Trophoblast cell (in vitro differentiated cells and primary cell): ENCODE measurements at regions not wholly inside any gene's neighbourhood (a gene's known extent, or its start where the extent isn't known, plus 50 kb on each side); places are given as distances from the start of the nearest gene placed in this dataset.

Experiments
- DNase-seq, 2 donors: peaks; one replicate each; pipeline ENCODE4 v3.0.0-alpha.2; 2016
- H2AFZ ChIP-seq: 2 replicates; pipeline ENCODE4 v1.6.1; 2013; ENCODE audit warnings: low read length, moderate library complexity, mild to moderate bottlenecking; ENCODE audit not compliant: insufficient read depth, poor library complexity
- H2AK5ac ChIP-seq: 2 replicates; pipeline ENCODE4 v1.6.1; 2013; ENCODE audit warnings: mild to moderate bottlenecking, low read length
- H2BK120ac ChIP-seq: 2 replicates; pipeline ENCODE4 v1.6.1; 2013; ENCODE audit warnings: low read length, mild to moderate bottlenecking, moderate library complexity; ENCODE audit not compliant: insufficient read depth, poor library complexity
- H2BK12ac ChIP-seq: 2 replicates; pipeline ENCODE4 v1.6.1; 2013; ENCODE audit warnings: mild to moderate bottlenecking, low read length, moderate library complexity
- H2BK5ac ChIP-seq: 2 replicates; pipeline ENCODE4 v1.6.1; 2013; ENCODE audit warnings: low read length, low read depth, moderate library complexity, mild to moderate bottlenecking; ENCODE audit not compliant: poor library complexity
- H3K14ac ChIP-seq: 2 replicates; pipeline ENCODE4 v1.6.1; 2013; ENCODE audit warnings: mild to moderate bottlenecking, low read length
- H3K18ac ChIP-seq: 2 replicates; pipeline ENCODE4 v1.6.1; 2013; ENCODE audit warnings: mild to moderate bottlenecking, low read length
- H3K23ac ChIP-seq: 2 replicates; pipeline ENCODE4 v1.6.1; 2013; ENCODE audit warnings: low read length
- H3K27ac ChIP-seq: 2 replicates; pipeline ENCODE4 v1.5.1; 2013; ENCODE audit warnings: low read depth, mild to moderate bottlenecking, inconsistent platforms, low read length, moderate library complexity
- H3K27me3 ChIP-seq: 2 replicates; pipeline ENCODE4 v1.6.1; 2013; ENCODE audit warnings: inconsistent platforms, mild to moderate bottlenecking, low read length, moderate library complexity; ENCODE audit not compliant: insufficient read depth
- H3K36me3 ChIP-seq, 2 experiments: 1 replicate in 1 of 2; 2 replicates in 1 of 2; pipeline ENCODE4 v1.6.1; 2013; ENCODE audit warnings: low read length in 2 of 2, mild to moderate bottlenecking in 2 of 2, moderate library complexity in 1 of 2; ENCODE audit not compliant: insufficient read depth in 2 of 2, control insufficient read depth in 1 of 2
- H3K4ac ChIP-seq: 2 replicates; pipeline ENCODE4 v1.6.1; 2013; ENCODE audit warnings: low read depth, mild to moderate bottlenecking, low read length, moderate library complexity
- H3K4me1 ChIP-seq, 2 experiments: 1 replicate in 1 of 2; 2 replicates in 1 of 2; pipeline ENCODE4 v1.6.1; 2013; ENCODE audit warnings: low read length in 2 of 2, mild to moderate bottlenecking in 2 of 2, moderate library complexity in 1 of 2; ENCODE audit not compliant: insufficient read depth in 2 of 2, control insufficient read depth in 1 of 2
- H3K4me2 ChIP-seq: 2 replicates; pipeline ENCODE4 v1.6.1; 2013; ENCODE audit warnings: inconsistent platforms, mild to moderate bottlenecking, low read length, moderate library complexity
- H3K4me3 ChIP-seq: 2 replicates; pipeline ENCODE4 v1.5.1; 2013; ENCODE audit warnings: mild to moderate bottlenecking, low read depth, low read length, inconsistent platforms
- H3K79me1 ChIP-seq: one replicate; pipeline ENCODE4 v1.6.1; 2013; ENCODE audit warnings: low read length
- H3K79me2 ChIP-seq: 2 replicates; pipeline ENCODE4 v1.6.1; 2013; ENCODE audit warnings: low read length, mild to moderate bottlenecking; ENCODE audit not compliant: control insufficient read depth, insufficient read depth, poor library complexity
- H3K9ac ChIP-seq: 2 replicates; pipeline ENCODE4 v1.6.1; 2013; ENCODE audit warnings: mild to moderate bottlenecking, low read length
- H3K9me3 ChIP-seq: 2 replicates; pipeline ENCODE4 v1.6.1; 2013; ENCODE audit warnings: low read depth, mild to moderate bottlenecking, control low read depth, inconsistent platforms, low read length; ENCODE audit not compliant: insufficient read depth
- H4K12ac ChIP-seq: 2 replicates; pipeline ENCODE4 v1.6.1; 2013; ENCODE audit warnings: low read depth, mild to moderate bottlenecking, low read length, moderate library complexity
- H4K8ac ChIP-seq: 2 replicates; pipeline ENCODE4 v1.6.1; 2013; ENCODE audit warnings: low read depth, mild to moderate bottlenecking, low read length, moderate library complexity
- H4K91ac ChIP-seq: one replicate; pipeline ENCODE4 v1.6.1; 2013; ENCODE audit warnings: low read depth, mild to moderate bottlenecking, low read length, moderate library complexity
- WGBS: extraction: QIAGEN DNeasy Blood & Tissue Kit; methylation state at CpG from one replicate; pipeline ENCODE4 v1.1.7; 2013; ENCODE audit warnings: missing lambda C conversion rate; ENCODE audit not compliant: insufficient read length, insufficient coverage; ENCODE audit errors: extremely low coverage; 5-methylcytosine and 5-hydroxymethylcytosine counted together

DNA sequence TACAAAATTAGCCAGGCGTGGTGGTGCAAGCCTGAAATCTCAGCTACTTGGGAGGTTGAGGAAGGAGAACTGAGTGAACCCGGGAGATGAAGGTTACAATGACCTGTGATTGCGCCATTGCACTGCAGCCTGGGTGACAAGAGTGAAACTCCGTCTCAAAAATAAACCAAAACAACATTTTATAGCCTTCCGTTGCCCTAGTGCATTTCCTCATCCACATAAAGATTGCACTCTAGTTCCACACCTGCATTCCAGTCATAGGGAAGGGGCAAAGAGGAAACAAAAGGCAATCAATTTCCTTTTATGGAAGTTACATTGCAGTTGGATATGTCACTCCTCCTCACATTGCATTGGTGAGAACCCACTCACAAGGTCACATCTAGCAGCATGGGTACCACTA, 182.7 kb upstream of the ARG1 start:
- no peak overlapping the region for H2BK12ac ChIP-seq
- no peaks in the 10 kb centered on the region for H3K79me2 ChIP-seq
- no peak for DNase-seq
- H3K4me2 ChIP-seq = no peak overlapping the region
- no peak overlapping the region for H3K14ac ChIP-seq
- no peak overlapping the region for H4K91ac ChIP-seq
- no CpG with 5 or more reads among the region's 5 CpGs for WGBS
- no peaks in the 10 kb centered on the region for H3K79me1 ChIP-seq
- no peak overlapping the region for H4K8ac ChIP-seq
- H3K27ac ChIP-seq = no peak overlapping the region
- no peak overlapping the region for H3K18ac ChIP-seq
- H3K27me3 ChIP-seq = no peaks in the 10 kb centered on the region
- H2BK120ac ChIP-seq = no peak overlapping the region
- H3K9me3 ChIP-seq = peaks cover 2% of the 10 kb centered on the region
- no peak overlapping the region for H3K23ac ChIP-seq
- no peaks in the 10 kb centered on the region for H3K4me1 ChIP-seq
- no peak overlapping the region for H2AK5ac ChIP-seq
- H3K4ac ChIP-seq = no peak overlapping the region
- H3K36me3 ChIP-seq = no peaks in the 10 kb centered on the region
- no peak overlapping the region for H4K12ac ChIP-seq
- H3K4me3 ChIP-seq = no peak overlapping the region
- H2AFZ ChIP-seq = no peak overlapping the region
- H2BK5ac ChIP-seq = no peak overlapping the region
- H3K9ac ChIP-seq = no peak overlapping the region

DNA sequence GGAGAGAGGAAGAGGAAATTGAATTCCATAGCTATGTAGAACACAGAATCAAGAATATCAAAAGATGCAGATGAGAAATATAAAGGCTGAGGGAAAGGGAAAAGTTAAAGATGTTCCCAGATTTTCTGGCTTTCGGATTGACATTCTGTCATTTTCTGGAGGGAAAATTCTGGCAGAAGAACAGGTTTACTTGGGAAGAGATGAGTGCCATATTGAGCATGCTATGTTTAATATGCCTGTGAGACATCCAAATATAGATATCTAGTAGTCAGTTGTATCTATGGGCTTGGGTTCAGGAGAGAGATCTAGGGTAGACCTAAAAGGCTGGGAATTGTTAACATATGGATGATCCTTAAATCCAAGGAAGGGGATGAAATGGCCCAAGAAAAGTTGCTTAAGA, 181.9 kb upstream of the ARG1 start:
- Histone ChIP-seq H2AFZ (no peak overlapping the region), H2BK12ac (no peak overlapping the region), H3K4me1 (no peaks in the 10 kb centered on the region), H4K91ac (no peak overlapping the region), H2AK5ac (no peak overlapping the region), H3K9me3 (peaks cover 2% of the 10 kb centered on the region), H4K12ac (no peak overlapping the region), H3K36me3 (no peaks in the 10 kb centered on the region), H3K27ac (no peak overlapping the region), H3K23ac (no peak overlapping the region), H3K27me3 (no peaks in the 10 kb centered on the region), H3K9ac (no peak overlapping the region), H3K79me2 (no peaks in the 10 kb centered on the region), H4K8ac (no peak overlapping the region), H3K4me2 (no peak overlapping the region), H3K4ac (no peak overlapping the region), H2BK5ac (no peak overlapping the region), H3K14ac (no peak overlapping the region), H3K79me1 (no peaks in the 10 kb centered on the region), H3K4me3 (no peak overlapping the region), H2BK120ac (no peak overlapping the region), H3K18ac (no peak overlapping the region)
- DNase-seq = no peak
- no CpG with 5 or more reads among the region's 1 CpG for WGBS

DNA sequence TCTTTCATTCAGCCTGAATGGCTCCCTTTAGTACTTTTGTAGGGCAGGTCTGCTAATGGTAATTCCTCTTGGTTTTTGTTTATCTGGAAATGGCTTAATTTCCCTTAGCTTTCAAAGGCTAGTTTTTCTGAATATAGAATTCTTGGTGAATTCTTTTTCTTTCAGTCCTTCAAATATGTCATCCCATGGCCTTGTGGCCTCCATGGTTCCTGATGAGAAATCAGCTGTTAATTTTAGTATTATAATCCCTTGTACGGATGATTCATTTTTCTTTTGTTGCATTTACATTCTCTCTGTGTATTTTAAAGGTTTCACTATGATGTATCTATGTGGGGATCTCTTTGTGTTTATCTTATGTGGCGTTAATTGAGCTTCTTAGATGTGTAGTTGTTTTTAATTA, 179.6 kb upstream of the ARG1 start:
- DNase-seq = no peak
- no peak overlapping the region for H3K9ac ChIP-seq
- H3K36me3 ChIP-seq = no peaks in the 10 kb centered on the region
- H3K9me3 ChIP-seq = no peaks in the 10 kb centered on the region
- no peak overlapping the region for H4K8ac ChIP-seq
- no peaks in the 10 kb centered on the region for H3K27me3 ChIP-seq
- H3K4me3 ChIP-seq = no peak overlapping the region
- H2BK120ac ChIP-seq = no peak overlapping the region
- H3K4ac ChIP-seq = no peak overlapping the region
- no peak overlapping the region for H3K27ac ChIP-seq
- H3K4me2 ChIP-seq = no peak overlapping the region
- no peak overlapping the region for H2BK5ac ChIP-seq
- no peak overlapping the region for H2AFZ ChIP-seq
- H3K18ac ChIP-seq = no peak overlapping the region
- no peak overlapping the region for H3K14ac ChIP-seq
- H3K4me1 ChIP-seq = no peaks in the 10 kb centered on the region
- WGBS = no CpG with 5 or more reads among the region's 2 CpGs
- no peak overlapping the region for H2BK12ac ChIP-seq
- H3K79me2 ChIP-seq = no peaks in the 10 kb centered on the region
- no peak overlapping the region for H2AK5ac ChIP-seq
- H3K79me1 ChIP-seq = no peaks in the 10 kb centered on the region
- H4K91ac ChIP-seq = no peak overlapping the region
- H3K23ac ChIP-seq = no peak overlapping the region
- no peak overlapping the region for H4K12ac ChIP-seq

DNA sequence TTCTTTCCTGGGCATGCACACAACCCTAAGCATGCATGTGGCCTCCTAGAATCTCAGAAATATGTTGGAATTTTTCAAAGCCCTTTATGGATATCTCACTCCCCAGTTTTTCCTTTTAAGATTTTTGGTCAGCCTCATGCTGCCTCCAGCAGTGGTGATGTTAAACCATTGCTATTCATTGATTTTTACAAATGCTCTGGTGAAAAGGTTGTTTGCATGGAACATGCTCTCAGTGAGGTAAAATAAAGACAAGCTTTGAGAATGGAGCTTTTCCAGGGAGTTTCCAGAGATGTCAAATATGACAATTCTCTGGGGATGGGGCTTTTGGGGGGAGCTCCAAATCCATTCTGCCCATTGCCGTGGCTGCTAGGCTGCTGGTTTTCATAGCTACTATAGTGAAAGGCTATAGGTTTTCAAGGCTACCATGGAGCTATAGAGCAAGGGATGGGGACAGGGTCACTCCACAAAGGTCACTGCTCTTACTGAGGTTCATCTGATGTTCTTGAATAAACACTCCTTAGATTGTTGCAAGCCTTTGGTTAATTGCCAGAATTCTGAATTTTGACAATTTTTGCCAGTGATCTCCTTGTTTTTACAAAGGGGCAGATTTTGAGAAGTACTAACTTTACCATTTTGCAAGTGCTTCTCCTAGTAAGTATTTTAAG, 178.1 kb upstream of the ARG1 start:
- Histone ChIP-seq H3K79me2 (no peaks in the 10 kb centered on the region), H3K9me3 (no peaks in the 10 kb centered on the region), H2BK12ac (no peak overlapping the region), H4K12ac (no peak overlapping the region), H4K8ac (no peak overlapping the region), H3K79me1 (peaks cover 6% of the 10 kb centered on the region), H3K4me1 (peaks cover 2 to 4% of the 10 kb centered on the region in 2 experiments), H3K36me3 (no peaks in the 10 kb centered on the region), H3K4me2 (no peak overlapping the region), H2BK120ac (no peak overlapping the region), H3K27ac (no peak overlapping the region), H3K18ac (no peak overlapping the region), H3K14ac (no peak overlapping the region), H2AK5ac (no peak overlapping the region), H3K4me3 (no peak overlapping the region), H4K91ac (no peak overlapping the region), H3K27me3 (no peaks in the 10 kb centered on the region), H3K4ac (no peak overlapping the region), H2BK5ac (no peak overlapping the region), H2AFZ (no peak overlapping the region), H3K23ac (no peak overlapping the region), H3K9ac (no peak overlapping the region)
- no peak for DNase-seq
- no CpG with 5 or more reads among the region's 1 CpG for WGBS
